HEK293T (cell line): ENCODE measurements at regions not wholly inside any gene's neighbourhood (a gene's known extent, or its start where the extent isn't known, plus 50 kb on each side); places are given as distances from the start of the nearest gene placed in this dataset.

ENCODE experiments used
- ARNT ChIP-seq: fragments of 450-650 bp; IDR thresholded peaks from 2 replicates; pipeline ENCODE4 v1.6.1; 2017; ENCODE audit warnings: mild to moderate bottlenecking
- BHLHE40 ChIP-seq: fragments of 450-650 bp; IDR thresholded peaks from 2 replicates; pipeline ENCODE4 v1.6.1; 2016; ENCODE audit warnings: mild to moderate bottlenecking, moderate library complexity, borderline replicate concordance
- CTBP1 ChIP-seq: fragments of 450-650 bp; IDR thresholded peaks from 2 replicates; pipeline ENCODE4 v1.6.1; 2016; ENCODE audit warnings: borderline replicate concordance
- ELF4 ChIP-seq: fragments of 450-650 bp; IDR thresholded peaks from 2 replicates; pipeline ENCODE4 v1.6.1; 2017; ENCODE audit warnings: antibody characterized with exemption
- FOXK2 ChIP-seq: fragments of 450-650 bp; IDR thresholded peaks from 2 replicates; pipeline ENCODE4 v1.6.1; 2016; ENCODE audit warnings: mild to moderate bottlenecking
- HDGF ChIP-seq: fragments of 450-650 bp; IDR thresholded peaks from 2 replicates; pipeline ENCODE4 v1.6.1; 2017; ENCODE audit warnings: antibody characterized with exemption, borderline replicate concordance
- L3MBTL2 ChIP-seq: fragments of 450-650 bp; conservative IDR thresholded peaks from 2 replicates; pipeline ENCODE4 v1.6.1; 2016; ENCODE audit warnings: mild to moderate bottlenecking
- LEF1 ChIP-seq: fragments of 450-650 bp; IDR thresholded peaks from 2 replicates; pipeline ENCODE4 v1.6.1; 2017; ENCODE audit warnings: mild to moderate bottlenecking, borderline replicate concordance
- NFRKB ChIP-seq: fragments of 450-650 bp; IDR thresholded peaks from 2 replicates; pipeline ENCODE4 v1.6.1; 2016; ENCODE audit warnings: mild to moderate bottlenecking, moderate library complexity
- SP1 ChIP-seq: fragments of 450-650 bp; IDR thresholded peaks from 2 replicates; pipeline ENCODE4 v1.6.1; 2017
- SUZ12 ChIP-seq: fragments of 450-650 bp; IDR thresholded peaks from 2 replicates; pipeline ENCODE4 v1.6.1; 2016; ENCODE audit warnings: mild to moderate bottlenecking
- ZNF384 ChIP-seq: fragments of 450-650 bp; IDR thresholded peaks from 2 replicates; pipeline ENCODE4 v1.6.1; 2016

DNA sequence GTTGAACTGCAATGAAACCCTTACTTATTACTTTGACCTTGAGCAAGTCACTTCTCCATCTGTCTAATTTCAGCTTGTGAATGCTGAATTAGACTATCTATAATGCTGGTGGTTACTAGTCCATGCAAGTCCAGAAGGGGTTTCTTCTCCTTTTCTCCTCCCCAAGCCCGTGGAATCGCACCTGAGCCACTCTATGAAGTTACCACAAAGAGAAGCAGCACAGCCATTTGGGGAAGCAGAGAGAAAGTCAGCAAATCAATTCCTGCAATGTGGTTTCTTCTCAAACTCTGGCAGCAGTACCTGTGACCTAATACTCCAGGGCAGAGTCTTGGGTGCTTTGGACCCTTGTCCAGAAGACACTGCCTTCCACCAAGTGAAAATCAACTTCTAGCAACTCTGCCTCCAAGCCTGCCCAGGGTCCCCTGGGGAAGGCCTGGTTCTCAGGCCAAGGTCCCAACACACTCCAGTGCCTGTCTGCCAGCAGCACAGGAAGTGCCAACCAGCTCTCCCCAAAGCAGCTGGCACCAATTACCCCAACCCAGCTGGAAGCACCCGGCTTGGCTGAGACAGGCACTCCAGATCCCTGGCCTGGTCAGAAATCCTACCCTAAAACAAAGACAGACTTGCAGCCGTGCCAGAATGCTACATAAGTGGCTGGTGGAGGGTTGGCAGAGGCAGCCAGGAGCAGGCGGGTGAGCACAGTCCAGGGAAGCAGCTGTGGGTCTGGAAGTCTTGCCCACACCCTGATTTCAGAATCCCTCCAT is 200.3 kb downstream of the LSM5 start:
- TF ChIP-seq ZNF384 (no peak), FOXK2 (no peak), BHLHE40 (no peak), CTBP1 (no peak), SUZ12 (no peak), LEF1 (no peak), ARNT (no peak), NFRKB (no peak), L3MBTL2 (no peak), SP1 (no peak), HDGF (no peak), ELF4 (no peak)
